Peyer's patch (tissue), 4 donors: ENCODE measurements at regions not wholly inside any gene's neighbourhood (a gene's known extent, or its start where the extent isn't known, plus 50 kb on each side); places are given as distances from the start of the nearest gene placed in this dataset.

ENCODE experiments used
- DNase-seq, 3 donors: peaks; one replicate each; pipeline ENCODE4 v3.0.0-alpha.2; 2017 to 2019
- H3K27ac ChIP-seq, 4 donors: fragments of 200-600 bp; sonication (generic); one replicate each; pipeline ENCODE4 v1.5.1; 2016 to 2019
- H3K27me3 ChIP-seq, 2 donors: fragments of 200-600 bp; sonication (generic); one replicate each; pipeline ENCODE4 v1.5.1; 2019
- H3K36me3 ChIP-seq, 3 donors: fragments of 200-600 bp; sonication (generic); one replicate each; pipeline ENCODE4 v1.5.1; 2016 to 2019
- H3K4me1 ChIP-seq, 4 donors: fragments of 200-600 bp; sonication (generic); one replicate each; pipeline ENCODE4 v1.5.1; 2016 to 2019
- H3K4me3 ChIP-seq, 4 donors: fragments of 200-600 bp; sonication (generic); 1 replicate in 3 of 4; 2 replicates in 1 of 4; pipeline ENCODE4 v1.5.1; 2016 to 2019; ENCODE audit warnings: mild to moderate bottlenecking in 1 of 4
- H3K9me3 ChIP-seq, 4 donors: fragments of 200-600 bp; sonication (generic); one replicate each; pipeline ENCODE4 v1.5.1; 2016 to 2019; ENCODE audit warnings: mild to moderate bottlenecking in 1 of 4
- POLR2A ChIP-seq, 2 donors: fragments of 450-650 bp; IDR thresholded peaks; one replicate each; pipeline ENCODE4 v1.5.1; 2017; ENCODE audit warnings: antibody characterized with exemption in 2 of 2, mild to moderate bottlenecking in 2 of 2, moderate library complexity in 2 of 2
- TF ChIP-seq, protein P1 (sequence below), 6 experiments: fragments of 450-650 bp in 4 of 6; fragments of 200-600 bp in 2 of 6; sonication (generic) in 1 of 6; IDR thresholded peaks; one replicate each; pipeline ENCODE4 v1.5.1; 2017 to 2019; ENCODE audit warnings: antibody characterized with exemption in 6 of 6, mild to moderate bottlenecking in 3 of 6, moderate library complexity in 1 of 6

DNA sequence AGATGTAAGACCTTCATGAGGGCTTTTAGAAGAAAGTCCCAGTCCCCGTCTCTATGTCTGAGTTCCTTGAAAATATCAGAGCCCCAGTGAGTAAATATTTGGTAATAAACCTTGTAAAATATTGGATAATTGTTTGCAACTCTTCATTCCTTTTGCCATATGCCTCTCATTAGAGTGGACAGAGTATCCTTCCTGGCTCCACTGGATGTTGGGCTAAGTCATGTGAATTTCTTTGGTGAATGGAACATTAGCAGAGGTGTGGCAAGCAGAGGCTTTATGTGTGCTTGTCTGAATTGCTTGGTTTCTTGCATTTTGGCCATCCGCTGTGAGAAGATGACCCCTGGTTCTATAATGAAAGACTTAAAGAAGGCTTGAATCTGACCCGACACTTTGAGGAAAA, 490.3 kb downstream of the METTL15 start:
- Histone ChIP-seq H3K27ac (no peak overlapping the region), H3K9me3 (no peaks in the 10 kb centered on the region), H3K4me1 (no peaks in the 10 kb centered on the region), H3K4me3 (no peak overlapping the region), H3K36me3 (no peaks in the 10 kb centered on the region), H3K27me3 (no peaks in the 10 kb centered on the region)
- no peak for TF ChIP-seq POLR2A (IDR thresholded peaks at IDR 0.05)
- DNase-seq: no peak

DNA sequence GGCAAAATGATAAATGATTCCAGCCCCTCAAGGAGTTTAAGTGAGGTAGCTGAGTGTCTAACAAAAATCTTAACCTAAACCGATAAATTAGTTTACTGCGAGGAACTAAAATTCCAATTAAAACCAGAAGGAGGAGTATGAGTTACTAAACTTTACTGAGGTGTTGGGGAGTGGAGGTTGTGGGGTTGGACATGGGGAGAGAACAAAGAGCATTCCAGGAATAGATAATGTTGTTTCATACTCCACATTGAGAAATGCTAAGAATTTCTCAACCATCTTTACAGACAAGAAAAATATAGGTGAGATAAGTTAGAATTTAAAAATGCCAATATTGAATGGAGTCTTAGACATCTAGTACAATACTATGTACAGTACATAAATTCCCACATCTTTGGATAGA, 488.6 kb downstream of the METTL15 start:
- DNase-seq: no peak
- no peak overlapping the region for H3K4me3 ChIP-seq
- TF ChIP-seq, protein P1, sequence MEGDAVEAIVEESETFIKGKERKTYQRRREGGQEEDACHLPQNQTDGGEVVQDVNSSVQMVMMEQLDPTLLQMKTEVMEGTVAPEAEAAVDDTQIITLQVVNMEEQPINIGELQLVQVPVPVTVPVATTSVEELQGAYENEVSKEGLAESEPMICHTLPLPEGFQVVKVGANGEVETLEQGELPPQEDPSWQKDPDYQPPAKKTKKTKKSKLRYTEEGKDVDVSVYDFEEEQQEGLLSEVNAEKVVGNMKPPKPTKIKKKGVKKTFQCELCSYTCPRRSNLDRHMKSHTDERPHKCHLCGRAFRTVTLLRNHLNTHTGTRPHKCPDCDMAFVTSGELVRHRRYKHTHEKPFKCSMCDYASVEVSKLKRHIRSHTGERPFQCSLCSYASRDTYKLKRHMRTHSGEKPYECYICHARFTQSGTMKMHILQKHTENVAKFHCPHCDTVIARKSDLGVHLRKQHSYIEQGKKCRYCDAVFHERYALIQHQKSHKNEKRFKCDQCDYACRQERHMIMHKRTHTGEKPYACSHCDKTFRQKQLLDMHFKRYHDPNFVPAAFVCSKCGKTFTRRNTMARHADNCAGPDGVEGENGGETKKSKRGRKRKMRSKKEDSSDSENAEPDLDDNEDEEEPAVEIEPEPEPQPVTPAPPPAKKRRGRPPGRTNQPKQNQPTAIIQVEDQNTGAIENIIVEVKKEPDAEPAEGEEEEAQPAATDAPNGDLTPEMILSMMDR (IDR thresholded peaks at IDR 0.05): no peak
- no peak for TF ChIP-seq POLR2A (IDR thresholded peaks at IDR 0.05)
- H3K27me3 ChIP-seq: no peaks in the 10 kb centered on the region
- H3K36me3 ChIP-seq: no peaks in the 10 kb centered on the region
- no peaks in the 10 kb centered on the region for H3K9me3 ChIP-seq
- H3K4me1 ChIP-seq: no peaks in the 10 kb centered on the region
- no peak overlapping the region for H3K27ac ChIP-seq

DNA sequence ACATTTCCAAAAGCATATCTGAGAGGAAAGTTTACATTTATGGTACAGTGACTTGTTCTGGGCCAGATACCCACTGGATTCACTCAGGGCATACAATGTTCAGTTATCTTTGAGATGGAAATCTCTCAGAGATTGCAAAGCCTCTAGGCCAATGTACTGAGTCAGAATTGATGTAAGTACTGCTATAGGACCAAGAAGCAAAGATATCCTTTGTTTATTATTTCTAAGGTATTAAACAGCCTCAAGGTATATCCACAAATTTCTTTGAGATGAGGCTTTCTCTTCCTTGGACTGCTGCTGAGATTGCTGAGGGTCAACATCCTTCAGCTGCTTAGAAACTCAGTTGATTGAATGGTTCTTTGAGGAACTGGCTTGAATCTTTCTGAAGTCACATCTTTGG, 484.0 kb downstream of the METTL15 start:
- Histone ChIP-seq H3K27ac (no peak overlapping the region), H3K36me3 (no peaks in the 10 kb centered on the region), H3K27me3 (no peaks in the 10 kb centered on the region), H3K9me3 (no peaks in the 10 kb centered on the region), H3K4me1 (no peaks in the 10 kb centered on the region), H3K4me3 (no peak overlapping the region)
- no peak for TF ChIP-seq POLR2A (IDR thresholded peaks at IDR 0.05)
- TF ChIP-seq, protein P1 (IDR thresholded peaks at IDR 0.05): no peak
- DNase-seq: no peak

DNA sequence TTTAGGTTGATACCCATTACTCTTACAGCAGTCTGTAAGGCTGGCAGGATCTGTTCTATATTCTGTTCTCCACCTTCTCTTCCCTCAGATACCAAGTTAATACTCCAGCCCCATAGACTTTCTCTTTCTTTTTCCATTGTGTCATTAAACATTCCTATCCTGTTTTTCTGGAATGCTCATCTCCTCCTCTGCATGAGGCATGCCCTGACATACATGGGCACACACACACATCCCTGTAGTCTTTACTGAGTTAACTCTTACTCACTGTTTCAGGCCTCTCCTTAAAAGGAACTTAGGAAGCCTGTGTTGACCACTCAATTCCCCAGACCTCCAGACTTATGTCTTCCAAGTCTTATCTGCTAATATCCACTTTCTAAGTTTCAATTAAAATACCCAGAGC, 476.8 kb downstream of the METTL15 start:
- no peak overlapping the region for H3K4me3 ChIP-seq
- no peaks in the 10 kb centered on the region for H3K36me3 ChIP-seq
- TF ChIP-seq POLR2A (IDR thresholded peaks at IDR 0.05): no peak
- TF ChIP-seq, protein P1 (IDR thresholded peaks at IDR 0.05): no peak
- no peaks in the 10 kb centered on the region for H3K27me3 ChIP-seq
- no peaks in the 10 kb centered on the region for H3K9me3 ChIP-seq
- DNase-seq: no peak
- H3K27ac ChIP-seq: no peak overlapping the region
- no peaks in the 10 kb centered on the region for H3K4me1 ChIP-seq

DNA sequence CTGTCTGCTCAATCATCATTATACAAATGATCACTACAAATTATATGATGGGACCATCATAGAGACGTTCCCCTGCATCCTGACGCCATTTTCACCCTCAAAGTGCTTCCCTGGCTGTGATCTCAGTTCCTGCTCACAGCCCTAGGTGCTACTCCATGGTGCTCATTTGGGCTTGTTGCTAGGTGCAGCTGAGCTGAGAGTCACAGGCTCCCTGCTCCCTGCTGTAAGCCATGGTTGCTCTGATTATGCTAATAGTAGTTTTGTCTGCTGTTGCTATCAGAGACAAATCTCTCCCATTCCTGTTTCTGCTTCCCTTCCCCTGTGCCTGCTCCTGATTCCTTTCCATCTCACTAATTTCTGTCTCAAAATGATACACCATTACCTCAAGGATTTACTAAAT, 474.3 kb downstream of the METTL15 start:
- TF ChIP-seq, protein P1 (IDR thresholded peaks at IDR 0.05): no peak
- TF ChIP-seq POLR2A (IDR thresholded peaks at IDR 0.05): no peak
- H3K4me1 ChIP-seq: no peaks in the 10 kb centered on the region
- no peak overlapping the region for H3K27ac ChIP-seq
- no peak for DNase-seq
- no peaks in the 10 kb centered on the region for H3K36me3 ChIP-seq
- no peak overlapping the region for H3K4me3 ChIP-seq
- no peaks in the 10 kb centered on the region for H3K27me3 ChIP-seq
- H3K9me3 ChIP-seq: no peaks in the 10 kb centered on the region

DNA sequence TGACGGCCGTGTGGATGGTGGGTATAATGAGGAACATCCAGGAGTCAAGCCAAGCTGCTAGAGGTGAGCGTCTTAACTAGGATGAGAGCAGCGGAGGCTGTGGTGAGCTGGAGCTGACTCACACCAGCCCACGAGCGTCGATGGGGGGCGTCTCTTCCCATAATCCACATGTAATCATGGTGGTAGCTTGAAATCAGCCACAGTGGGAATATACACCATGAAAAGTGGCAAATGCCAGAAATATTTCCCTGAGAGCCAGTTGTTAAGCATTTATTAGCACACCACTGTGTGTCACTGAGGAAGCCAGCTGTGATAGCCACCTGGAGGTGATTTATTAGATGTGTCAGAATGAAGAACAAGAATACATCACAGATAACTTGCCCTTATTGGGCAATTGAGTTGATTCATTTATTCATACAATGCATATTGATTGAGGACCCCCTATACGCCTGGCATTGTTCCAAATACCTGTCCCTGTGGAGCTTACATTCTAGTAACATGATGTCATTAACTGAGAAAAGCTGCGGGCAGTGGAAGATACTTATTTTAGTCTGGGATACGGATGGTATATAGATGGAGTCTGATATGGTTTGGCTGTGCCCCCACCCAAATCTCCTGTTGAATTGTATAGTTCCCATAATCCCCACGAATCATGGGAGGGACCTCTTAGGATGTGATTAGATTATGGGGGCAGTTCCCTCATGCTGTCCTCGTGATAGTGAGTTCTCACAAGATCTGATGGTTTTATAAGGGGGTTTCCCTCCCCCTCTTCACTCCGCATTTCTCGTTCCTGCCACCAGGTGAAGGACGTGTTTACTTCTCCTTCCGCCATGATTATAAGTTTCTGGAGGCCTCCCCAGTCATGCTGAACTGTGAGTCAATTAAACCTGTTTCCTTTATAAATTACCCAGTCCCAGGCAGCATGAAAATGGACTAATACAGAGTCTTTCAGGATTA, 473.4 kb downstream of the METTL15 start:
- Histone ChIP-seq H3K9me3 (no peaks in the 10 kb centered on the region), H3K27me3 (no peaks in the 10 kb centered on the region), H3K4me1 (no peaks in the 10 kb centered on the region), H3K36me3 (no peaks in the 10 kb centered on the region), H3K4me3 (no peak overlapping the region), H3K27ac (no peak overlapping the region)
- no peak for DNase-seq
- TF ChIP-seq, protein P1 (IDR thresholded peaks at IDR 0.05): no peak
- TF ChIP-seq POLR2A (IDR thresholded peaks at IDR 0.05): no peak
